ENCODE measurements at regions not wholly inside any gene's neighbourhood (a gene's known extent, or its start where the extent isn't known, plus 50 kb on each side); places are given as distances from the start of the nearest gene placed in this dataset.

GRCh38 chr1:34270181-34270580 lies 93.5 kb downstream of the C1orf94 start:
- H3K36me3 ChIP-seq (ENCODE audit: control insufficient read depth in 1 of 2, insufficient read depth in 2 of 2, low read length in 2 of 2), result no peaks in the 10 kb centered on the region
- no peak overlapping the region for H3K4me3 ChIP-seq (ENCODE audit: low read depth in 1 of 2, low read length in 2 of 2)
- peaks cover 0 to 12% of the 10 kb centered on the region in 2 donors for H3K27me3 ChIP-seq (ENCODE audit: control insufficient read depth in 1 of 2, insufficient read depth in 2 of 2, low read length in 2 of 2)
- H3K4me1 ChIP-seq (ENCODE audit: control insufficient read depth in 1 of 2, insufficient read depth in 2 of 2, low read length in 2 of 2), result no peaks in the 10 kb centered on the region
- no peaks in the 10 kb centered on the region for H3K9me3 ChIP-seq (ENCODE audit: control insufficient read depth in 1 of 2, low read length in 2 of 2)
- H3K27ac ChIP-seq (ENCODE audit: low read depth, low read length), result no peak overlapping the region
- no peak overlapping the region for H3K9ac ChIP-seq (ENCODE audit: low read depth in 1 of 2, low read length in 2 of 2)

GRCh38 chr1:34272152-34272551 lies 95.4 kb downstream of the C1orf94 start:
- Histone ChIP-seq H3K4me3 (ENCODE audit: low read depth in 1 of 2, low read length in 2 of 2) (no peak overlapping the region), H3K4me1 (ENCODE audit: control insufficient read depth in 1 of 2, insufficient read depth in 2 of 2, low read length in 2 of 2) (no peaks in the 10 kb centered on the region), H3K9me3 (ENCODE audit: control insufficient read depth in 1 of 2, low read length in 2 of 2) (no peaks in the 10 kb centered on the region), H3K27me3 (ENCODE audit: control insufficient read depth in 1 of 2, insufficient read depth in 2 of 2, low read length in 2 of 2) (no peaks in the 10 kb centered on the region), H3K9ac (ENCODE audit: low read depth in 1 of 2, low read length in 2 of 2) (no peak overlapping the region), H3K27ac (ENCODE audit: low read depth, low read length) (no peak overlapping the region), H3K36me3 (ENCODE audit: control insufficient read depth in 1 of 2, insufficient read depth in 2 of 2, low read length in 2 of 2) (no peaks in the 10 kb centered on the region)

DNA sequence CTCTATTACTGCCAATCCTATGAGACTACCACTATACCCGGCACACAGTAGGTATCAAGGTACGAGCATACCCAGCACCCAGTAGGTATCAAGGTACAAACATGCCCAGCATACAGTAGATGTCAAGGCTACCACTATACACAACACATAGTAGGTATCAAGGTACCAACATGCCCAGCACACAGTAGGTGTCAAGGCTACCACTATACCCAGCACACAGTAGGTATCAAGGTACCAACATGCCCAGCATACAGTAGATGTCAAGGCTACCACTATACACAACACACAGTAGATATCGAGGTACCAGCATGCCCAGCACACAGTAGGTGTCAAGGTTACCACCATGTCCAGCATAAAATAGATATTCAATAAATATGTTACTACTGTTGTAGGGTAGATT lies 98.4 kb downstream of the C1orf94 start:
- no peaks in the 10 kb centered on the region for H3K36me3 ChIP-seq (ENCODE audit: control insufficient read depth in 1 of 2, insufficient read depth in 2 of 2, low read length in 2 of 2)
- H3K27me3 ChIP-seq (ENCODE audit: control insufficient read depth in 1 of 2, insufficient read depth in 2 of 2, low read length in 2 of 2), result no peaks in the 10 kb centered on the region
- no peak overlapping the region for H3K9ac ChIP-seq (ENCODE audit: low read depth in 1 of 2, low read length in 2 of 2)
- no peak overlapping the region for H3K27ac ChIP-seq (ENCODE audit: low read depth, low read length)
- H3K4me3 ChIP-seq (ENCODE audit: low read depth in 1 of 2, low read length in 2 of 2), result no peak overlapping the region
- no peaks in the 10 kb centered on the region for H3K9me3 ChIP-seq (ENCODE audit: control insufficient read depth in 1 of 2, low read length in 2 of 2)
- no peaks in the 10 kb centered on the region for H3K4me1 ChIP-seq (ENCODE audit: control insufficient read depth in 1 of 2, insufficient read depth in 2 of 2, low read length in 2 of 2)

- no peaks in the 10 kb centered on the region for H3K27me3 ChIP-seq (ENCODE audit: control insufficient read depth in 1 of 2, insufficient read depth in 2 of 2, low read length in 2 of 2)
- no peak overlapping the region for H3K27ac ChIP-seq (ENCODE audit: low read depth, low read length)
- no peaks in the 10 kb centered on the region for H3K9me3 ChIP-seq (ENCODE audit: control insufficient read depth in 1 of 2, low read length in 2 of 2)
- no peaks in the 10 kb centered on the region for H3K36me3 ChIP-seq (ENCODE audit: control insufficient read depth in 1 of 2, insufficient read depth in 2 of 2, low read length in 2 of 2)
- no peak overlapping the region for H3K9ac ChIP-seq (ENCODE audit: low read depth in 1 of 2, low read length in 2 of 2)
- no peaks in the 10 kb centered on the region for H3K4me1 ChIP-seq (ENCODE audit: control insufficient read depth in 1 of 2, insufficient read depth in 2 of 2, low read length in 2 of 2)
- no peak overlapping the region for H3K4me3 ChIP-seq (ENCODE audit: low read depth in 1 of 2, low read length in 2 of 2)
These were observed 99.9 kb downstream of the C1orf94 start for GRCh38 chr1:34276606-34277005.

DNA sequence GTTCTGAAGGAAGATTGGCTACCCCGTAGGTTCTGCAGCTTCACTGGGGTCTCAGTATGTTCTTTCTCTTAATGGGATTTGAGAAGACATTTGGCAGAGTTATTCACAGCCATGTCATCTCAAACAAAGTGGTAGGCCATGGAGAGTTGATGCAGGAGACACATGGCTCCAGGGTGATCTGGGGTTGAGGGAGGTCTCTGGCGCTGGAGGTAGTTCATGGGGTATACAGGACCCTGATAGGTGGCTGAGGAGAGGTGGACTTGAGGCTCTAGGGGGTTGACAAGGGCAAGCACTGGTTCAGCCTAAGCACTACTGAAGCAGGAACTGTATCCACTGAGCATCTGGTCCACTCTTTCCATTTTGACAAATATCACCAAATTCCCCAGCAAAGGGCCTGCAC lies 100.4 kb downstream of the C1orf94 start:
- Histone ChIP-seq H3K27me3 (ENCODE audit: control insufficient read depth in 1 of 2, insufficient read depth in 2 of 2, low read length in 2 of 2) (no peaks in the 10 kb centered on the region), H3K27ac (ENCODE audit: low read depth, low read length) (no peak overlapping the region), H3K4me1 (ENCODE audit: control insufficient read depth in 1 of 2, insufficient read depth in 2 of 2, low read length in 2 of 2) (no peaks in the 10 kb centered on the region), H3K9ac (ENCODE audit: low read depth in 1 of 2, low read length in 2 of 2) (no peak overlapping the region), H3K4me3 (ENCODE audit: low read depth in 1 of 2, low read length in 2 of 2) (no peak overlapping the region), H3K36me3 (ENCODE audit: control insufficient read depth in 1 of 2, insufficient read depth in 2 of 2, low read length in 2 of 2) (no peaks in the 10 kb centered on the region), H3K9me3 (ENCODE audit: control insufficient read depth in 1 of 2, low read length in 2 of 2) (no peaks in the 10 kb centered on the region)

GRCh38 chr1:34278211-34278610 lies 101.5 kb downstream of the C1orf94 start:
- no peak overlapping the region for H3K9ac ChIP-seq (ENCODE audit: low read depth in 1 of 2, low read length in 2 of 2)
- H3K4me3 ChIP-seq (ENCODE audit: low read depth in 1 of 2, low read length in 2 of 2), result no peak overlapping the region
- H3K9me3 ChIP-seq (ENCODE audit: control insufficient read depth in 1 of 2, low read length in 2 of 2), result no peaks in the 10 kb centered on the region
- H3K27ac ChIP-seq (ENCODE audit: low read depth, low read length), result no peak overlapping the region
- no peaks in the 10 kb centered on the region for H3K36me3 ChIP-seq (ENCODE audit: control insufficient read depth in 1 of 2, insufficient read depth in 2 of 2, low read length in 2 of 2)
- H3K4me1 ChIP-seq (ENCODE audit: control insufficient read depth in 1 of 2, insufficient read depth in 2 of 2, low read length in 2 of 2), result no peaks in the 10 kb centered on the region
- no peaks in the 10 kb centered on the region for H3K27me3 ChIP-seq (ENCODE audit: control insufficient read depth in 1 of 2, insufficient read depth in 2 of 2, low read length in 2 of 2)

DNA sequence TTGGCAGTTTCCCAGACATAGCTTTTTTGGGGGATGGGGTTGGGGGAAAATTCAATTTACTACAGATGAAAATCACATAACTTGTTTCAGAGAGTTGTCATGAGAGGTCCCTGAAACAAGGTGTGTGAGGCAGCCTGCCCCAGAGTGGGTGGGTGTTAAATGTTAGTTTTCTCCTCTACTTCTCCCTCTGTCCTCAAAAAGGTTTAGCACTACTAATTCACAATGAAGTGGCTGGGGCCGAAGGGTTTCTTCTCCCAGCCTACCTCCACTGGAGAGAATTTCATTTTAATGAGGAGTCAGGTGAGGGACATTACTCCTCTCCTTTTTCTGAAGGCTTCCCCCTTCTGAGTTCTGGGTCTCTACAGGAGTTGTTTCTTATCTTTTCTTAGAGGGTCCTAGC lies 103.3 kb downstream of the C1orf94 start:
- H3K36me3 ChIP-seq (ENCODE audit: control insufficient read depth in 1 of 2, insufficient read depth in 2 of 2, low read length in 2 of 2), result no peaks in the 10 kb centered on the region
- no peaks in the 10 kb centered on the region for H3K9me3 ChIP-seq (ENCODE audit: control insufficient read depth in 1 of 2, low read length in 2 of 2)
- no peak overlapping the region for H3K4me3 ChIP-seq (ENCODE audit: low read depth in 1 of 2, low read length in 2 of 2)
- H3K27ac ChIP-seq (ENCODE audit: low read depth, low read length), result no peak overlapping the region
- no peaks in the 10 kb centered on the region for H3K4me1 ChIP-seq (ENCODE audit: control insufficient read depth in 1 of 2, insufficient read depth in 2 of 2, low read length in 2 of 2)
- H3K9ac ChIP-seq (ENCODE audit: low read depth in 1 of 2, low read length in 2 of 2), result no peak overlapping the region
- H3K27me3 ChIP-seq (ENCODE audit: control insufficient read depth in 1 of 2, insufficient read depth in 2 of 2, low read length in 2 of 2), result no peaks in the 10 kb centered on the region

DNA sequence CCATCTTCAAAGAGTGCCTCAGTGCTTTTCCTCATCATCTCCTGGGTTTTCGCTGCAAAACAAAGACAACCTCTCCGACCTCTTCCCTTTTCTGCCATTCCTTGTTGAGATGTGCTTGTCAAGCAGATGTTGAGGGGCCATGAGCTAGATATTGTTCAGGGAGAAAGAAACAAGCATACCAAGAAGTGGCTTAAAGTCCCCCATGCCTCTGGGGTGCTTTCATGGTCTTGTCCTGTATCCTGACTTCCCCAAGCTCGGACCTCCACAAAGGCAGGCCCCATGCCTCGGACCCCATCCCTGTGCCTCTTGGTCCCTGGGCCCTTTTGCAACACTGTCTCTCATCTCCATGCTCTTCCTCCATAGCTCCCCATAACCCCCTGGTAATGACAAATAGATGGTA lies 103.8 kb downstream of the C1orf94 start:
- no peaks in the 10 kb centered on the region for H3K9me3 ChIP-seq (ENCODE audit: control insufficient read depth in 1 of 2, low read length in 2 of 2)
- no peaks in the 10 kb centered on the region for H3K36me3 ChIP-seq (ENCODE audit: control insufficient read depth in 1 of 2, insufficient read depth in 2 of 2, low read length in 2 of 2)
- no peaks in the 10 kb centered on the region for H3K27me3 ChIP-seq (ENCODE audit: control insufficient read depth in 1 of 2, insufficient read depth in 2 of 2, low read length in 2 of 2)
- H3K9ac ChIP-seq (ENCODE audit: low read depth in 1 of 2, low read length in 2 of 2), result no peak overlapping the region
- H3K4me3 ChIP-seq (ENCODE audit: low read depth in 1 of 2, low read length in 2 of 2), result no peak overlapping the region
- no peaks in the 10 kb centered on the region for H3K4me1 ChIP-seq (ENCODE audit: control insufficient read depth in 1 of 2, insufficient read depth in 2 of 2, low read length in 2 of 2)
- H3K27ac ChIP-seq (ENCODE audit: low read depth, low read length), result no peak overlapping the region

GRCh38 chr1:34283142-34283541 lies 106.4 kb downstream of the C1orf94 start:
- no peak overlapping the region for H3K9ac ChIP-seq (ENCODE audit: low read depth in 1 of 2, low read length in 2 of 2)
- H3K4me3 ChIP-seq (ENCODE audit: low read depth in 1 of 2, low read length in 2 of 2), result no peak overlapping the region
- H3K36me3 ChIP-seq (ENCODE audit: control insufficient read depth in 1 of 2, insufficient read depth in 2 of 2, low read length in 2 of 2), result no peaks in the 10 kb centered on the region
- no peaks in the 10 kb centered on the region for H3K27me3 ChIP-seq (ENCODE audit: control insufficient read depth in 1 of 2, insufficient read depth in 2 of 2, low read length in 2 of 2)
- no peaks in the 10 kb centered on the region for H3K9me3 ChIP-seq (ENCODE audit: control insufficient read depth in 1 of 2, low read length in 2 of 2)
- no peak overlapping the region for H3K27ac ChIP-seq (ENCODE audit: low read depth, low read length)
- no peaks in the 10 kb centered on the region for H3K4me1 ChIP-seq (ENCODE audit: control insufficient read depth in 1 of 2, insufficient read depth in 2 of 2, low read length in 2 of 2)

DNA sequence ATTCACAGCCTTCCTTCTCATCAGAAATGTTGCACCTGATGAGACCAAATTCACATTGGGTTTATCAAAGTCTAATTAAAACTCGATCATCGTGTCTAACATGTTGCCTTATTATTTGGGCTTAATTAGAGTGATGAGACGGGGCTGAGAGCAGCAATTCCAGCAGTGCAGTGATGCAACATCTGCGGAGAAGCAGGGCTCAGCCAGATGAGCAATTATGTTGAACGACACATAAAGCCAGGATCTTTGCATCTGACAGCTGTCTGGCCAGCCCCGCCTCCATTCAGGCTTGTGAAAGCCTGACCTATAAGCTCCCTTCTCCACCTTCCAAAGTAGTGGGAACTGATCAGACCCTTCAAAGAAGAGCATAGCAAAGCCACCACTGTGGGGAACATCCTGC lies 109.8 kb downstream of the C1orf94 start:
- Histone ChIP-seq H3K27ac (ENCODE audit: low read depth, low read length) (no peak overlapping the region), H3K36me3 (ENCODE audit: control insufficient read depth in 1 of 2, insufficient read depth in 2 of 2, low read length in 2 of 2) (no peaks in the 10 kb centered on the region), H3K4me3 (ENCODE audit: low read depth in 1 of 2, low read length in 2 of 2) (no peak overlapping the region), H3K27me3 (ENCODE audit: control insufficient read depth in 1 of 2, insufficient read depth in 2 of 2, low read length in 2 of 2) (peaks cover 0 to 4% of the 10 kb centered on the region in 2 donors), H3K9ac (ENCODE audit: low read depth in 1 of 2, low read length in 2 of 2) (no peak overlapping the region), H3K4me1 (ENCODE audit: control insufficient read depth in 1 of 2, insufficient read depth in 2 of 2, low read length in 2 of 2) (no peaks in the 10 kb centered on the region), H3K9me3 (ENCODE audit: control insufficient read depth in 1 of 2, low read length in 2 of 2) (no peaks in the 10 kb centered on the region)

- Histone ChIP-seq H3K27ac (ENCODE audit: low read depth, low read length) (no peak overlapping the region), H3K27me3 (ENCODE audit: control insufficient read depth in 1 of 2, insufficient read depth in 2 of 2, low read length in 2 of 2) (peaks cover 0 to 4% of the 10 kb centered on the region in 2 donors), H3K9ac (ENCODE audit: low read depth in 1 of 2, low read length in 2 of 2) (no peak overlapping the region), H3K9me3 (ENCODE audit: control insufficient read depth in 1 of 2, low read length in 2 of 2) (no peaks in the 10 kb centered on the region), H3K4me3 (ENCODE audit: low read depth in 1 of 2, low read length in 2 of 2) (no peak overlapping the region), H3K36me3 (ENCODE audit: control insufficient read depth in 1 of 2, insufficient read depth in 2 of 2, low read length in 2 of 2) (no peaks in the 10 kb centered on the region), H3K4me1 (ENCODE audit: control insufficient read depth in 1 of 2, insufficient read depth in 2 of 2, low read length in 2 of 2) (no peaks in the 10 kb centered on the region)
These were observed 114.1 kb downstream of the C1orf94 start for GRCh38 chr1:34290831-34291230.

All from duodenal mucosa (tissue), 2 donors.